K562 (cell line): ENCODE measurements at regions not wholly inside any gene's neighbourhood (a gene's known extent, or its start where the extent isn't known, plus 50 kb on each side); places are given as distances from the start of the nearest gene placed in this dataset.

Source experiments
- ATAC-seq: fragments of 200-7000 bp; cut with Tn5 transposase; 3 replicates; pipeline ENCODE4 v1.9.1; 2020; ENCODE audit warnings: moderate library complexity
- BruUV-seq: library from RNA; stranded (reverse); fragments of 400-500 nt; replicated peaks from 2 replicates; lab custom pipeline; 2021; lab: Mats Ljungman, UMichigan
- CTCF ChIA-PET: fragments of 300-600 bp; formaldehyde crosslinking; extraction: SDS; loops from one replicate; lab custom pipeline; 2021; ENCODE audit warnings: low intra/inter-chr PET ratio; lab: Yijun Ruan, JAX
- POLR2A ChIA-PET: fragments of 300-600, 350-650 bp; sonication (Branson Sonifier 250); formaldehyde crosslinking; extraction: SDS; loops from one replicate; lab custom pipeline; 2021; ENCODE audit warnings: antibody characterized with exemption, inconsistent platforms; lab: Yijun Ruan, JAX
- DNase-seq, 4 experiments: peaks; one replicate each; pipeline versions ENCODE4 v3.0.0 to v3.0.0-alpha.2; 2011 to 2018; ENCODE audit warnings: low spot score in 3 of 4, mixed read lengths in 3 of 4; ENCODE audit errors: extremely low read depth in 1 of 4
- FAIRE-seq: peaks from 2 replicates; lab custom pipeline; 2011; peaks lifted over from hg19 to GRCh38; lab: Jason Lieb, UNC
- H2AFZ ChIP-seq: 2 replicates; pipeline ENCODE4 v1.6.0; 2011; ENCODE audit warnings: low read depth, low read length, control low read depth, inconsistent platforms
- H3K27ac ChIP-seq: fragments of 200-600 bp; 3 replicates; pipeline ENCODE4 v1.8.0; 2011; ENCODE audit warnings: low read depth, mild to moderate bottlenecking, control low read depth, inconsistent platforms, low read length, moderate library complexity, mixed read lengths; ENCODE audit errors: extremely low read depth
- H3K27me3 ChIP-seq, 2 experiments: fragments of 300-600 bp in 1 of 2; 2 replicates in 1 of 2; 3 replicates in 1 of 2; pipeline versions ENCODE4 v1.6.0 to v1.8.0; 2011; ENCODE audit warnings: inconsistent platforms in 2 of 2, low read length in 2 of 2, mild to moderate bottlenecking in 1 of 2, mixed read lengths in 1 of 2, moderate library complexity in 1 of 2; ENCODE audit not compliant: control insufficient read depth in 2 of 2, insufficient read depth in 2 of 2
- H3K36me3 ChIP-seq: fragments of 300-600 bp; 3 replicates; pipeline ENCODE4 v1.8.0; 2011; ENCODE audit warnings: mild to moderate bottlenecking, low read length, inconsistent platforms; ENCODE audit not compliant: control insufficient read depth, insufficient read depth
- H3K4me1 ChIP-seq, 2 experiments: fragments of 200-600 bp in 1 of 2; replicated peaks in 1 of 2; 2 replicates in 1 of 2; 3 replicates in 1 of 2; pipeline versions ENCODE4 v1.5.1 to v1.8.0; 2011; ENCODE audit warnings: inconsistent platforms in 2 of 2, low read length in 2 of 2, mild to moderate bottlenecking in 1 of 2, mixed read lengths in 1 of 2, moderate library complexity in 1 of 2; ENCODE audit not compliant: control insufficient read depth in 2 of 2, insufficient read depth in 2 of 2
- H3K4me2 ChIP-seq: 2 replicates; pipeline ENCODE4 v1.6.1; 2011; ENCODE audit warnings: low read length, control low read depth, inconsistent platforms, mixed read lengths; ENCODE audit not compliant: insufficient read depth
- H3K4me3 ChIP-seq: fragments of 200-600 bp; sonication (generic), shearing (Covaris generic); 2 replicates; pipeline ENCODE4 v1.5.1; 2016; ENCODE audit warnings: control low read depth, inconsistent platforms
- H3K79me2 ChIP-seq: fragments of 200-600 bp; 3 replicates; pipeline ENCODE4 v1.8.0; 2011; ENCODE audit warnings: low read length, inconsistent platforms; ENCODE audit not compliant: control insufficient read depth, insufficient read depth
- H3K9ac ChIP-seq, 2 experiments: 2 replicates each; pipeline versions ENCODE4 v1.6.0 to v1.6.1; 2011; ENCODE audit warnings: low read depth in 2 of 2, low read length in 2 of 2, control low read depth in 1 of 2, inconsistent platforms in 1 of 2, mild to moderate bottlenecking in 1 of 2, mixed read lengths in 1 of 2; ENCODE audit not compliant: insufficient read depth in 1 of 2
- H3K9me1 ChIP-seq: one replicate; pipeline ENCODE4 v1.6.0; 2011; ENCODE audit warnings: inconsistent platforms, mild to moderate bottlenecking, low read length, moderate library complexity; ENCODE audit not compliant: control insufficient read depth, insufficient read depth
- H3K9me3 ChIP-seq: replicated peaks from 2 replicates; pipeline ENCODE4 v1.5.1; 2011; ENCODE audit warnings: low read depth, low read length, inconsistent platforms; ENCODE audit not compliant: control insufficient read depth, insufficient read depth
- H4K20me1 ChIP-seq: replicated peaks from 2 replicates; pipeline ENCODE4 v1.6.1; 2011; ENCODE audit warnings: low read length, inconsistent platforms, mixed read lengths; ENCODE audit not compliant: control insufficient read depth, insufficient read depth
- MXD1 ChIP-seq: fragments of 250-450 bp; sonication (Bioruptor Pico); IDR thresholded peaks from 2 replicates; pipeline ENCODE4 v1.8.0; 2021; ENCODE audit warnings: borderline replicate concordance, mild to moderate bottlenecking, moderate library complexity; ENCODE audit not compliant: poor library complexity, severe bottlenecking
- NCOA6 ChIP-seq: fragments of 450-650 bp; IDR thresholded peaks from 2 replicates; pipeline ENCODE4 v1.6.1; 2017; ENCODE audit warnings: mild to moderate bottlenecking
- PCBP2 ChIP-seq: fragments of 200-400 bp; formaldehyde crosslinking; IDR thresholded peaks from 2 replicates; pipeline ENCODE4 v1.6.1; 2018; ENCODE audit warnings: low read length, low read depth, mild to moderate bottlenecking, moderate library complexity; ENCODE audit not compliant: poor library complexity, severe bottlenecking
- POLR2A ChIP-seq: fragments of 450-650 bp; conservative IDR thresholded peaks from 2 replicates; pipeline ENCODE4 v1.6.1; 2016
- REST ChIP-seq, 2 experiments: fragments of 450-650 bp; formaldehyde crosslinking in 1 of 2; IDR thresholded peaks; 2 replicates each; pipeline versions ENCODE4 v1.4.0 to v1.6.1; 2014 to 2020; ENCODE audit warnings: mild to moderate bottlenecking in 2 of 2, borderline replicate concordance in 1 of 2, low read depth in 1 of 2
- SREBF1 ChIP-seq: fragments of 150-350 bp; IDR thresholded peaks from 2 replicates; pipeline ENCODE4 v1.6.1; 2014; ENCODE audit warnings: antibody characterized with exemption, low read depth, low read length, borderline replicate concordance
- SREBF2 ChIP-seq: sonication (generic); formaldehyde crosslinking; IDR thresholded peaks from 2 replicates; pipeline ENCODE4 v1.4.0; 2020; ENCODE audit warnings: mild to moderate bottlenecking, missing genetic modification reagents
- TAF9B ChIP-seq: fragments of 450-650 bp; IDR thresholded peaks from 2 replicates; pipeline ENCODE4 v1.6.1; 2018; ENCODE audit warnings: mild to moderate bottlenecking; ENCODE audit not compliant: partially characterized antibody
- ZBTB49 ChIP-seq: sonication (generic); formaldehyde crosslinking; IDR thresholded peaks from 2 replicates; pipeline ENCODE4 v1.8.0; 2022; ENCODE audit warnings: missing genetic modification reagents, mild to moderate bottlenecking, borderline replicate concordance
- ZNF217 ChIP-seq: sonication (generic); formaldehyde crosslinking; IDR thresholded peaks from 2 replicates; pipeline ENCODE4 v1.8.0; 2022; ENCODE audit warnings: mild to moderate bottlenecking, missing genetic modification reagents
- ZNF583 ChIP-seq: fragments of 250-450 bp; sonication (Bioruptor Pico); IDR thresholded peaks from 2 replicates; pipeline ENCODE4 v1.4.0; 2020
- ZNF586 ChIP-seq: fragments of 450-650 bp; formaldehyde crosslinking; conservative IDR thresholded peaks from 2 replicates; pipeline ENCODE4 v1.4.0; 2020; ENCODE audit warnings: mild to moderate bottlenecking, moderate library complexity
- WGBS: fragments of 100-300 bp; shearing (Covaris generic); methylation state at CpG from one replicate; pipeline ENCODE4 v1.1.6; 2016; ENCODE audit warnings: low coverage, mixed read lengths; ENCODE audit not compliant: insufficient coverage; ENCODE audit errors: missing lambda C conversion rate; 5-methylcytosine and 5-hydroxymethylcytosine counted together
- in situ Hi-C: fragments of 300-500 bp; cut with MboI; formaldehyde crosslinking; loops from 4 replicates; pipeline ENCODE4 v1.15.0; 2018; ENCODE audit warnings: inconsistent platforms, mixed read lengths
- intact Hi-C: fragments of 100-400 bp; cut with micrococcal nuclease; formaldehyde crosslinking; loops from 2 replicates; pipeline ENCODE4 v1.14.2; 2022

GRCh38 chr17:70323269-70323668 is 153.9 kb downstream of the KCNJ2 start:
- H3K9me3 ChIP-seq = no peaks in the 10 kb centered on the region
- DNase-seq = no peak
- no peaks in the 10 kb centered on the region for H3K79me2 ChIP-seq
- ATAC-seq = no peak
- no peak overlapping the region for H3K27ac ChIP-seq
- no peaks in the 10 kb centered on the region for H3K36me3 ChIP-seq
- H2AFZ ChIP-seq = no peak overlapping the region
- no peaks in the 10 kb centered on the region for H3K9me1 ChIP-seq
- intact Hi-C loops = no loop called here
- H3K4me3 ChIP-seq = no peak overlapping the region
- H3K4me2 ChIP-seq = no peak overlapping the region
- CTCF ChIA-PET = no interaction called here
- H3K9ac ChIP-seq = no peak overlapping the region
- POLR2A ChIA-PET = no interaction called here
- in situ Hi-C loops = no loop called here
- H3K4me1 ChIP-seq = no peaks in the 10 kb centered on the region
- BruUV-seq = no TSS peak
- H3K27me3 ChIP-seq = no peaks in the 10 kb centered on the region
- WGBS = 3% methylated on average over 2 of the region's 2 CpGs
- no peaks in the 10 kb centered on the region for H4K20me1 ChIP-seq
- FAIRE-seq = no peak
- TF ChIP-seq SREBF2 (no peak), MXD1 (no peak), NCOA6 (no peak), ZNF583 (CRISPR knock-in tag) (no peak), ZNF217 (CRISPR knock-in tag) (no peak), REST (IDR thresholded peaks at IDR 0.05; ENCODE audit: borderline replicate concordance) (no peak), REST (CRISPR knock-in tag; IDR thresholded peaks at IDR 0.05; ENCODE audit: low read depth) (no peak), ZNF586 (CRISPR knock-in tag) (no peak), ZBTB49 (no peak), TAF9B (no peak), POLR2A (no peak), SREBF1 (no peak), PCBP2 (no peak)
